HFFc6 (cell line): ENCODE measurements at regions not wholly inside any gene's neighbourhood (a gene's known extent, or its start where the extent isn't known, plus 50 kb on each side); places are given as distances from the start of the nearest gene placed in this dataset.

ENCODE experiments used
- DNase-seq: peaks from one replicate; pipeline ENCODE4 v3.0.0-alpha.2; 2018
- H3K27ac Mint-ChIP-seq: 2 replicates; pipeline ENCODE4 v1.8.0; 2020; ENCODE audit warnings: mild to moderate bottlenecking, mixed read lengths
- H3K27me3 Mint-ChIP-seq: 2 replicates; pipeline ENCODE4 v1.8.0; 2021; ENCODE audit warnings: mild to moderate bottlenecking, moderate library complexity, mixed read lengths; ENCODE audit not compliant: insufficient read depth
- H3K36me3 Mint-ChIP-seq: 2 replicates; pipeline ENCODE4 v1.8.0; 2021; ENCODE audit warnings: low read depth, mixed read lengths
- H3K4me1 Mint-ChIP-seq: 2 replicates; pipeline ENCODE4 v1.8.0; 2020; ENCODE audit warnings: low read depth, mixed read lengths
- H3K4me3 Mint-ChIP-seq: 2 replicates; pipeline ENCODE4 v1.8.0; 2020; ENCODE audit warnings: mild to moderate bottlenecking, moderate library complexity, mixed read lengths
- H3K9me3 Mint-ChIP-seq: 2 replicates; pipeline ENCODE4 v1.8.0; 2020; ENCODE audit warnings: mild to moderate bottlenecking, mixed read lengths
- TF ChIP-seq, protein P1 (sequence below): fragments of 200-600 bp; sonication (generic); IDR thresholded peaks from 2 replicates; pipeline ENCODE4 v1.5.0; 2021; ENCODE audit warnings: antibody characterized with exemption, mild to moderate bottlenecking

- Mint-ChIP-seq H3K36me3 (no peaks in the 10 kb centered on the region), H3K9me3 (no peaks in the 10 kb centered on the region; the same call in 1 of the 2 replicates), H3K27ac (no peak overlapping the region), H3K4me1 (no peaks in the 10 kb centered on the region), H3K4me3 (no peak overlapping the region), H3K27me3 (no peaks in the 10 kb centered on the region)
- no peak for DNase-seq
- TF ChIP-seq, protein P1, sequence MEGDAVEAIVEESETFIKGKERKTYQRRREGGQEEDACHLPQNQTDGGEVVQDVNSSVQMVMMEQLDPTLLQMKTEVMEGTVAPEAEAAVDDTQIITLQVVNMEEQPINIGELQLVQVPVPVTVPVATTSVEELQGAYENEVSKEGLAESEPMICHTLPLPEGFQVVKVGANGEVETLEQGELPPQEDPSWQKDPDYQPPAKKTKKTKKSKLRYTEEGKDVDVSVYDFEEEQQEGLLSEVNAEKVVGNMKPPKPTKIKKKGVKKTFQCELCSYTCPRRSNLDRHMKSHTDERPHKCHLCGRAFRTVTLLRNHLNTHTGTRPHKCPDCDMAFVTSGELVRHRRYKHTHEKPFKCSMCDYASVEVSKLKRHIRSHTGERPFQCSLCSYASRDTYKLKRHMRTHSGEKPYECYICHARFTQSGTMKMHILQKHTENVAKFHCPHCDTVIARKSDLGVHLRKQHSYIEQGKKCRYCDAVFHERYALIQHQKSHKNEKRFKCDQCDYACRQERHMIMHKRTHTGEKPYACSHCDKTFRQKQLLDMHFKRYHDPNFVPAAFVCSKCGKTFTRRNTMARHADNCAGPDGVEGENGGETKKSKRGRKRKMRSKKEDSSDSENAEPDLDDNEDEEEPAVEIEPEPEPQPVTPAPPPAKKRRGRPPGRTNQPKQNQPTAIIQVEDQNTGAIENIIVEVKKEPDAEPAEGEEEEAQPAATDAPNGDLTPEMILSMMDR, result no peak
These were observed 125.6 kb upstream of the EOMES start for GRCh38 chr3:27847697-27848096.

DNA sequence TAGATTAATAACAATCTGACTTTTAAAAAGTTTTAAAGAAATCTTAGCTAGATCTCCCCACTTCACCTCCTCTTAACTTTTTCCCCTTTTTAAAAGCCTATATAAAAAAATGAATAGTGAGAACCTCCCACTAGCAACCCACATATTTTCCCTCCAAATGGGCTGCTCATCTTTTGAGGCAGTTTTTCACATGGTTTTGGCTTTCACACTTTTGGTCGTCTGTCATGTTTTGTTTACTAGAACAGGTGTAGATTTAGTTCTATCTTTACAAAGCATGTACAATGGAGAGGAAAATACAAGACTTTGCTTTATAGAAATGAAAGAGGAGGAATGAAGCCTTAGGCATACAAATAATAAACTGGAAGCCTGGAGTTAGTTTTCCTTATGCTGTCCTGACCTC lies 126.7 kb upstream of the EOMES start:
- 0 out of 2 replicates have a peak, but pooled peaks cover 4% of the 10 kb centered on the region for H3K36me3 Mint-ChIP-seq
- DNase-seq, result no peak
- peaks cover 5% of the 10 kb centered on the region; the same call in 1 of the 2 replicates for H3K9me3 Mint-ChIP-seq
- no peaks in the 10 kb centered on the region for H3K4me1 Mint-ChIP-seq
- no peak overlapping the region for H3K27ac Mint-ChIP-seq
- H3K27me3 Mint-ChIP-seq, result no peaks in the 10 kb centered on the region
- no peak overlapping the region for H3K4me3 Mint-ChIP-seq
- TF ChIP-seq, protein P1, result no peak

GRCh38 chr3:27859821-27860220 lies 137.7 kb upstream of the EOMES start:
- no peaks in the 10 kb centered on the region for H3K36me3 Mint-ChIP-seq
- no peaks in the 10 kb centered on the region for H3K4me1 Mint-ChIP-seq
- H3K4me3 Mint-ChIP-seq, result no peak overlapping the region
- H3K27ac Mint-ChIP-seq, result no peak overlapping the region
- TF ChIP-seq, protein P1, result no peak
- H3K9me3 Mint-ChIP-seq, result no peaks in the 10 kb centered on the region
- DNase-seq, result no peak
- H3K27me3 Mint-ChIP-seq, result no peaks in the 10 kb centered on the region

DNA sequence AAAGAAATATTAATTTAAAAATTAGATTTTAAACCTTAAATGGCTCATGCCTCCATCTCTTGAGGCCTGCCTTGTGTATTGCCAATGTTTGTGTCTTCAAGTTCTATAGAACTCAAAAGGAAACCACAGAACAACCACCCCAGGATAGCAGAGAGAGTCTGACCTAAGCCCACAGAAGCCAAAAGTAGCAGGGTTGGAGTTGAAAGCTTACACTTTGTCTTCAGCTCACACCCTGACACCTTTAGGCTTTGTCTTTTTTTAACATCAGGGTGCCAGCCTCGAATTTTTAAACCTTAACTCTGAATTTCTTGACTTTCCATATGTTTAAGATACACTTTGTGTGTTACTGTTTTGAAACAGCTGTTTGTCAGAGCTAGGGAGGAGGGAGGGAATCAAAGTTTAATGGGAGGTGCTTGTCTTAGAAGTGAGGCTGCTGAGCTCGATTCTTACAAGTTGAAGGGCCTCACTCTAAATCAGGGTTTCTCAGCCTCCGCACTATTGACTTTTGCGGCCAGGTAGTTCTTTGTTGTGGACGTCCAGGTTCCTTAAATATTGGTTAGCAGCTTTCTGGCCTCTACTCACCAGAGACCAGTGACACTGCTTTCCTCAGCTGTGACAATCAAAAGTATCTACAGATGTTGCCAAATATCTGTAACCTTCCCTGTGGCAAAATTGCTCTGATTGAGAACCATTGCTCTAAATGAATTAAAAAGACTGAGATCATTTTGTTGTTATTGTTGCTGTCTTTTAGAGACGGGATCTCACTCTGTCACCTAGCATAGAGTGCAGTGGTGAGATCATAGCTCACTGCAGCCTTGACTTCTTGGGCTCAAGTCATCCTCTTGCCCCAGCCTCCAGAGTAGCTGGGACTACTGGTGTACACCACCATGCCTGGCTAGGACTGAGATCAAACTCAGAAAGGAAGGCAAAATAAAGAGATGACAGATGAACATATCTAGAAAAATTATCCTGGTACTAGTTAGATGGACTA lies 139.2 kb upstream of the EOMES start:
- TF ChIP-seq, protein P1, result no peak
- H3K4me1 Mint-ChIP-seq, result no peaks in the 10 kb centered on the region
- H3K9me3 Mint-ChIP-seq, result no peaks in the 10 kb centered on the region
- no peak for DNase-seq
- H3K27me3 Mint-ChIP-seq, result no peaks in the 10 kb centered on the region
- no peak overlapping the region for H3K4me3 Mint-ChIP-seq
- H3K27ac Mint-ChIP-seq, result no peak overlapping the region
- H3K36me3 Mint-ChIP-seq, result no peaks in the 10 kb centered on the region

DNA sequence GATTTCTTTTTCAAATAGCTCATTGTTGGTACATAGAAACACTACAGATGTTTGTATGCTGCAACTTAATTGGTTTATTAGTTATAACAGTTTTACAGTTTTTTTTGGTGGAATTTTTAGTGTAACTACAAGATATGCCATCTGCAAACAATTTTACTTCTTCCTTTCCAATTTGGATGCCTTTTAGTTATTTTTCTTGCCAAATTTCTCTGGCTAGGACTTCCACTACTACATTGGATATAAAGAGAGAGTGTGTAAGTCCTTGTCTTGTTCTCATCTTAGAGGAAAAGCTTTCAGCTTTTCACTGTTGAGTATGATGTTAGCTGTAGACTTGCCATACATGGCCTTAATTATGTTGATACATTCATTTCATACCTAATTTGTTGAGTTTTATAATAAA lies 143.6 kb upstream of the EOMES start:
- Mint-ChIP-seq H3K9me3 (no peaks in the 10 kb centered on the region; the same call in 1 of the 2 replicates), H3K36me3 (no peaks in the 10 kb centered on the region), H3K4me3 (no peak overlapping the region), H3K4me1 (no peaks in the 10 kb centered on the region), H3K27me3 (no peaks in the 10 kb centered on the region), H3K27ac (no peak overlapping the region)
- no peak for DNase-seq
- TF ChIP-seq, protein P1, result no peak
